GM10248 (cell line): ENCODE measurements at regions not wholly inside any gene's neighbourhood (a gene's known extent, or its start where the extent isn't known, plus 50 kb on each side); places are given as distances from the start of the nearest gene placed in this dataset.

Experiments
- CTCF ChIA-PET: fragments of 300-600 bp; sonication (Branson Sonifier 250); formaldehyde crosslinking; extraction: SDS; loops from one replicate; lab custom pipeline; 2021; ENCODE audit warnings: antibody characterized with exemption; lab: Yijun Ruan, JAX
- POLR2A ChIA-PET: fragments of 350-650 bp; sonication (Branson Sonifier 250); formaldehyde crosslinking; extraction: SDS; loops from one replicate; lab custom pipeline; 2020; ENCODE audit warnings: antibody characterized with exemption; lab: Yijun Ruan, JAX
- DNase-seq: peaks from one replicate; pipeline ENCODE4 v3.0.0; 2012; ENCODE audit errors: extremely low spot score
- TF ChIP-seq, protein P1 (sequence below): IDR thresholded peaks from 2 replicates; pipeline ENCODE4 v1.5.1; 2012; ENCODE audit warnings: mild to moderate bottlenecking, low read depth; ENCODE audit errors: extremely low read depth, missing control alignments, control extremely low read depth

DNA sequence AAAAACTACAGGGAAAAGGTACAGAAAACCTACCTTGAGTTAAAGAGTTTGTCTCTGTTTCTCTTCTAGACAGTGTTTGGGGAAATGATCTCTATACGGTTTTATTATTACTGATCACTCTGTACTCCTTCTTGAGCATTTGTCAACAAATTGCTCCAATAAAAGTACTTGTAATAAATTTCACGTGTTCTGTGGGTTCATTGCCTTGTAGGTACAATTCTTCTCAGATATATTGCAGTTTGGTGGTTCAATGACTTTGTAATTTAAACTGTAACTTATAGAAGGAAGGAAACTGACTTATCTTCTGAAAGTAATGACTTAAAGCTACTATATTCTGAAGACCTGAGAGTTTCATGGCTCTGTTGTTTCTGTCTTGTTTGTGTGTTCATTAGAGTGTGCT is 319.9 kb upstream of the PCSK5 start:
- ChIA-PET CTCF (no interaction called here), POLR2A (no interaction called here)
- DNase-seq: no peak
- TF ChIP-seq, protein P1, sequence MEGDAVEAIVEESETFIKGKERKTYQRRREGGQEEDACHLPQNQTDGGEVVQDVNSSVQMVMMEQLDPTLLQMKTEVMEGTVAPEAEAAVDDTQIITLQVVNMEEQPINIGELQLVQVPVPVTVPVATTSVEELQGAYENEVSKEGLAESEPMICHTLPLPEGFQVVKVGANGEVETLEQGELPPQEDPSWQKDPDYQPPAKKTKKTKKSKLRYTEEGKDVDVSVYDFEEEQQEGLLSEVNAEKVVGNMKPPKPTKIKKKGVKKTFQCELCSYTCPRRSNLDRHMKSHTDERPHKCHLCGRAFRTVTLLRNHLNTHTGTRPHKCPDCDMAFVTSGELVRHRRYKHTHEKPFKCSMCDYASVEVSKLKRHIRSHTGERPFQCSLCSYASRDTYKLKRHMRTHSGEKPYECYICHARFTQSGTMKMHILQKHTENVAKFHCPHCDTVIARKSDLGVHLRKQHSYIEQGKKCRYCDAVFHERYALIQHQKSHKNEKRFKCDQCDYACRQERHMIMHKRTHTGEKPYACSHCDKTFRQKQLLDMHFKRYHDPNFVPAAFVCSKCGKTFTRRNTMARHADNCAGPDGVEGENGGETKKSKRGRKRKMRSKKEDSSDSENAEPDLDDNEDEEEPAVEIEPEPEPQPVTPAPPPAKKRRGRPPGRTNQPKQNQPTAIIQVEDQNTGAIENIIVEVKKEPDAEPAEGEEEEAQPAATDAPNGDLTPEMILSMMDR: no peak

- no peak for DNase-seq
- ChIA-PET POLR2A (no interaction called here), CTCF (interaction anchor here (1.1 to 1.2 kb wide), 2 partner anchors 17 to 309 kb away, joined by 3 read pairs; no protein-coding TSS in a partner anchor)
- TF ChIP-seq, protein P1: no peak
Observed at GRCh38 chr9:75574569-75574968, 315.9 kb upstream of the PCSK5 start.

DNA sequence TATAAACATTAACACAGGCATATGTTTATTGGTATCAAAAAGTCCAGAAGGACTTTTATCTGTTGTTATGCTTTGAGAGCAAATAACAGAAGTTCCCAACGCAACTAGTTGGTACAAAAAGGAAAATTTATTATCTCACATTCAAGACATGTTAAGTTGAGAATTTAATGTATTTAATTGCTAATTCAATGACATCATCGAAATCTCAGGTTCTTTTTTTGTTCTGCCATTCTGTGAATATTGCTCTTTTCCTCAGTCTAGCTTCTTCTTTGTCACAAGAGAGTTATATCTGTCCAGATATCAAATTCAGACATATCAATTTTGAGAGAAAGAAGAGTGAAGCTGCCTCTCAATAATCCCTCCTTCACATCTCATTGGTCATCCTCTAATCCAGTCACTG is 307.6 kb upstream of the PCSK5 start:
- TF ChIP-seq, protein P1: no peak
- ChIA-PET CTCF (no interaction called here), POLR2A (no interaction called here)
- DNase-seq: no peak

DNA sequence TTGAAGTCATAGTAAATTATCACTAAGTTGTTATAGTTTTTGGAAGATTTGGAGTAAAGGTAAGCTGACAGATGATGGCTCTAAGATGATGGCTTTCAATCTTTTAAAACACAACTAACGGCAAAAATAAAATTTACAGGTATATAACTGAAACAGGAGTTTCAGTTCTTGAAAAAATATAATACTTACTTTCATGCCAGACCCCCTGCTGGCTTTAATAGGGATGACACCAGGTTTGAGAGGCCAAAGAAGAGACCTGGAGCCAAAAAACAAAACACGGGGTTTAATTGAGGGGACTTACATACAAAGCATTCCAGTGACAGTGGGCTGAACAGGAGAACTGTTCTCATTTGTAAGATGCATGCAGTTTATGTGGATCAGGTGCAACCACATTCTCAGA is 301.7 kb upstream of the PCSK5 start:
- CTCF ChIA-PET: interaction anchor here (1.9 kb wide), 1 partner anchor 11 kb away, joined by 8 read pairs; no protein-coding TSS in a partner anchor
- POLR2A ChIA-PET: no interaction called here
- no peak for DNase-seq
- TF ChIP-seq, protein P1: no peak

DNA sequence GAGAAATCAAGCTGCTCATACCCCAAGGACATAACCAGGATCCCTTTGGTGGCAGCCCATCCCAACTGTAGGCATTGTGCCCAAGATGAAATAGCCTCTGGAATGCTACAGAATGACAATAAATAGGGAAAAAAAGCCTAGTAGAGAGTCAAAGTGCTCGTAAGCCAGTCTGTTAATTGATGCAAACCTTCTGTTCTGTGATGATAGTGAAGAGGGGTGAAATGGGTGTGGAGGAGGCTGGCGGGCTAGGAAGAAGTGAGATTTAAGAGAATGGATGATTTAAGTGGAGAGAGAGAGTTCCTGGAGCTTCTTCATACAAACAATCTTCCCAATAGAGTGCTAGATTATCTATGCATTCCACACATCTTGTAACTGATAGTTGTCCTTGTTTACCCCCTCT is 301.0 kb upstream of the PCSK5 start:
- ChIA-PET CTCF (interaction anchor here (1.9 kb wide), 1 partner anchor 10 kb away, joined by 8 read pairs; no protein-coding TSS in a partner anchor), POLR2A (no interaction called here)
- TF ChIP-seq, protein P1: no peak

GRCh38 chr9:75591972-75592371 is 298.5 kb upstream of the PCSK5 start:
- CTCF ChIA-PET: interaction anchor here (1.3 kb wide), 1 partner anchor 17 kb away, joined by 3 read pairs; no protein-coding TSS in a partner anchor
- POLR2A ChIA-PET: no interaction called here
- TF ChIP-seq, protein P1: no peak
- DNase-seq: no peak

More for the DNA sequence above, 301.0 kb upstream of the PCSK5 start:
- no peak for DNase-seq

DNA sequence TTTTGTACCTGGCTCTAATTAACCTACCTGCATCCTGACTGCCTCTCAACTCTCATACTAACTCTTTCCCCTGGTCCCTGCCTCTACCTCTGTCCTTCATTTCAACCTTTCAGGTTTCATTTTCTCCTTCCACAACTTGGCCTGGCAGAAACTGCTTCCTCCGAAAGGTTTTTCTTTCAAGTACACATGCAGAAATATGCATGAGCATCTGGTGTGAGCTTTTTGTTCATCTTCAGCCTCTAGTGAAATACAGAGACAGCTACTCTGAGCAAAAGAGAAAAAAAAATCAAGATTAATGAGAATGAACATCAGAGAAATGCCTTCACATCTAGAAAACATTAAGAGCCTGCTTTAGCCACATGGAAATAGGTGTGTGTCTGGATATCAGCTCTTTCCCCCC is 297.9 kb upstream of the PCSK5 start:
- DNase-seq: no peak
- TF ChIP-seq, protein P1: no peak
- POLR2A ChIA-PET: no interaction called here
- CTCF ChIA-PET: no interaction called here
